NCI-H446 (cell line): ENCODE measurements at regions not wholly inside any gene's neighbourhood (a gene's known extent, or its start where the extent isn't known, plus 50 kb on each side); places are given as distances from the start of the nearest gene placed in this dataset.
"Not testable (repeated sequence)": the region's sequence is repeated elsewhere in the genome, so short reads cannot be mapped to it uniquely, and the experiment has no call there.

Experiments
- DNase-seq, 2 experiments: peaks; one replicate each; lab custom pipeline; 2025; lab: John Stamatoyannopoulos, UW

DNA sequence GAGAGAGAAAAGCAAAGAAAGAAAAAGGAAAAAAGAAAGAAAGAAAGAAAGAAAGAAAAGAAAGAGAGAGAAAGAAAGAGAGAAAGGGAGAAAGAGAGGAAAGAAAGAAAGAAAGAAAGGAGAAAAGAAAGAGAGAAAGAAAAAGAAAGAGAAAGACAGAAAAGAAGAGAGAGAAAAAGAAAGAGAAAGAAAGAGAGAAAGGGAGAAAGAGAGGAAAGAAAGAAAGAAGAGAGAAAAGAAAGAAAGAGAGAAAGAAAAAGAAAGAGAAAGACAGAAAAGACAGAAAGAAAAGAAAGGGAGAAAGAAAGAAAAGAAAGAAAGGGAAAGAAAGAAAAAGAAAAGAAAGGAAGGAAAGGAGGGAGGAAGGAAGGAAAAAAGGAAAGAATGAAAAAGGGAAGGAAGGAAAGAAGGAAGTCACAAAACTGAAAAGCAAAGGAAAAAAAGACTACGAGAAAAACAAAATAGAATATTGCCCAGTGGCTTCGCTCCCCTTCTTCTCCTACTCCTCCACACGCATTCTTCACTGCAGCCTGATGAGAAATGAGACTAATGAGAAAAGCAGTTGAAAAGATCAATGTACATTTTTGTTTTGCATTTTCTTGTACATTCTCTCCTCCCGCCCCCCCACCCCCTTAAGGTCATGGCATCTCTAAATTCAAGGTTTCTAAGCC is 170.0 kb downstream of the SOD2 start:
- no peak for DNase-seq

DNA sequence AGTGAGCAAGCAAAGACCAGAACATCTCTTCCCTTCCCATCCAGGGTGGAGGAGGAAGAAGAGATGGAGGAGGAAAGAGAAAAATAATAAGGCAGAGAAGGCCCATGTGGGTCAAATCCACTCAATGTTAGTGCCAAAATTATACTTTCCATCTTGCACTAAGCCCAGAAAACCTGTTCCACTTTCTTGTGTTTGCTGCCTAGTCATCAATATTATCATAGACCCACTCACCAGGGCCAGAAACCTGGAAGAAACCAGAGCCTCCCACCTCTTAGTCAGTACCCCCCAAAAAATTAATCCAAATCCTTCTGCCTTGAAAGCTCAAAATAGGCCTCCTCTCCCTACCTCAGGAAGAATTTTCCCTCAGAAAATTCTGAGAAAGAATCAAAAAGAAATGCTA is 171.1 kb downstream of the SOD2 start:
- DNase-seq: no peak

DNA sequence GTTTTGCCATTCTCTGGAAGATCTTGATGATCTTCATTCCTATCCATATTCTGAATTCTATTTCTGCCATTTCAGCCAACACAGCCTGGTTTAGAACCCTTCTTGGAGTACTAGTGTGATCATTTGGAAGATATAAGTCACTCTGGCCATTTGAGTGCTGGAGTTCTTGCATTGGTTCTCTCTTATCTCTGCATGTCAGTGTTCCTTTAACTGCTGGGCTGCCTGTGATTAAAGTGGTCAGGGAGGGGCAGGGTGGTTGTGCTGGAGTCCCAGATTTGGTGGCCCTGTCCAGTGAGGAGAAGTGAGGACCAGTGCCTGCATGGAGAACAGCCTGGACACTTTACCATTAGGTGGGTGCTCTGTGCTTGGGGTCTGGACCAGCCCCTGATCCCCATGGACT is 173.0 kb downstream of the SOD2 start:
- DNase-seq: no peak

DNA sequence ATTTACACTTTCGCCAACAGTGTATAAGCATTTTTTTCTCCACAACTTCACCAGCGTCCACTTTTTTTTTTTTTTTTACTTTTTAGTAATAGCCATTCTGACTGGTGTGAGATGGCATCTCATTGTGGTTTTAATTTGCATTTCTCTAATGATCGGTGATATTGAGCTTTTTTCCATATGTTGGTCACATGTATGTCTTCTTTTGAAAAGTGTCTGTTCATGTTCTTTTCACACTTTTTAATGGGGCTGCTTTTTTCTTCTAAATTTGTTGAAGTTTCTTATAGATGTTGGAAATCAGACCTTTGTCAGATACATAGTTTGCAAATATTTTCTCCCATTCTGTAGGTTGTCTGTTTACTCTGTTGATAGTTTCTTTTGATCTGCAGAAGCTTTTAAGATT is 177.2 kb downstream of the SOD2 start:
- not testable (repeated sequence) for DNase-seq

DNA sequence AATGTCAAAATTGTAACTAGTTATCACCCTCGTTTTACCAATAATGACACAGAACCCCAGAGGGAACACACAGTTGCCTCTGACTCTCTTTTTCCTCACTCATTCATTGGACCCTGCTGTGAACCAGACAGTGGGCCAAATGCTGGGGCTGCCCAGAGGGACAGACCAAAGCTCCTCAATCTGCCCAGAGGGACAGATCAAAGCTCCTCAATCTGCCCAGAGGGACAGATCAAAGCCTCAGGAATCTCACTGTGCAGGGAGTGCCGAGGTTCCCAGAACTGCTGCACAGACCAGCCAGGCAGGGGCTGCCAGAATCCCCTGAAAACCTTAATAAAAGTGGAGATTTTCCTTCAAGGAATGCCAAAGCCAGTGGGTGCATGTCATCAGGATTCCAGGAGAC is 179.1 kb downstream of the SOD2 start:
- no peak for DNase-seq

DNA sequence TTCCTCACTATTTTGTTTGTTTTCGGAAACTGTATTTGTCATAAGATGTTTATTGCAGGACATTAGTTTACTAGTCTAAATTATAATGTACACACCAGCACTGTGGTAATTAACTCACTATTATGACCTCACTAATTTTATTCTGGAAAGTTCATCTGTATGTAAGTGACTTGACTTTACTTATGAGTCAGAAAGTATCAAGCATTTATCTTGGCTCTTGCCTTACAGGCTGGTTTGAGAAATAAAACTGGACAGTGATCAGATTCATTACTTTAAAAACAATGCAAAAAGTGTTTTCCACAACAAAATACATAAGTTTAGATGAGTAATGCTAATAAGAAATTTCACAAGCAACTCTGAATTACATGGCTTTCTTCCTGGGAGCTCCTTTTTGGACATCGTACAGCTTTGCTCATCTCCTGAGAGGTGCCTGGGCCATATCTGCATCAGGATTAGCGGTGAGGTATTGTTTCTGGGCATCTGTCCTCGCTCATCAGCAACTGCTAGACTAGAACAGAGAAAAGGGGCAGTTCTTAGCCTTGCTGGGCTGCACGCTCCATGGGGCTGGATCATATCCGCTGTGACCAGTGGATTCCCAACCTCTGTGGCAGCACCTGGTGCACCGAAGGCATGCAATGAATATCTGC is 179.8 kb downstream of the SOD2 start:
- DNase-seq: no peak

DNA sequence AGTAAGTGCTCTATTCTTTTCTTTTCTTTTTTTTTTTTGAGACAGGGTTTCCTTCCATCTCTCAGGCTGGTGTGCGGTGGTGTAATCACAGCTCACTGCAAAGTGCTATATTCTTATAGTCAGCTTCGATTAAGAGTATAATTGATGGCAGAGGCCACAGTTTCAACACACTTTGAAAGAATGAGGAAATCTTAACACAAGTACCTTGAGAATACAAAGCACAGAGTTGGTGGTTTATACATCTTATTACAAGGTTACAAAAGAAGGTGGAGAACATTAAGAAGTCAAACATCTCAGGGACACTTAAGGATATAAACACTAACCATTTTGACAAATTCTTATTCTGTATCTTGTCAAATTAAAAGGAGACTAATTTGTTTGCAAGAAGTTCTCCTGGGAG is 180.5 kb downstream of the SOD2 start:
- DNase-seq: no peak

DNA sequence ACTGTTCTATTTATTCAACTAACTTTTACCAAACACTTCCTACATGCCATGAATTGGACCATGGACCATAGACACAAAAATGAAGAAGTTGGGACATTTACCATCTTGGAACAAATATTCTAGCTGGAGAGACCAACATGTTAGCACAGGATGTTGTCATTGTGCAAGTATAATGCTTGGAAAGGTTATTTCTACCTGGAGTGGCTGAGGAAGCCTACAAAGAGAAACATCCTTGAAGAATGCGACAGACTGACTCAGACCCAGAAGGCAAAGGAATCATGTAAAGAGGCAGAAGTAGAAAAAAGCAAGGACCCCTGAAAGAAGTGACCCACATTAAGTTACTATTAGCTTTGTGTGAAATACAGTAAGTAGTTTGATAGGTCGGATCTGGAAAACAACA is 180.9 kb downstream of the SOD2 start:
- no peak for DNase-seq

DNA sequence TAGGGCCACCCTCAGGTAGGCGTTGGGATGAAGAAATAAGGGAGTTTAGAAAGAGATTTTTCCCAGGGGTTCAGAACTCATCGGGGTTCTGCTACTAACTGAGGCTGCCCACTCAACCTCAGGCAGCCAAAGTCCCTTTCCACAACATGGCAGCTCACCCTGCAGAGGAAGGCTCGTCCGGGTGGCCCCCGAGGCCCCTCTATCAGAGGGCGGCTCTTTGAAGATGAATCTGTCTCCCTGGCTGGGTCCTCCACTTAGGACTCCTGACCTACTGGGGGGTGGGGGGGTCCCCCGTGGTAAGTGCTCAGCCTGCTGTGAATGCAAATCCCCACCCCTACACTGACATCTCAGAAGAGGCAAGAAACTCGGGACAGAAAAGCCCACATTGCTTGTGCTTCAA is 182.9 kb downstream of the SOD2 start:
- DNase-seq: no peak

DNA sequence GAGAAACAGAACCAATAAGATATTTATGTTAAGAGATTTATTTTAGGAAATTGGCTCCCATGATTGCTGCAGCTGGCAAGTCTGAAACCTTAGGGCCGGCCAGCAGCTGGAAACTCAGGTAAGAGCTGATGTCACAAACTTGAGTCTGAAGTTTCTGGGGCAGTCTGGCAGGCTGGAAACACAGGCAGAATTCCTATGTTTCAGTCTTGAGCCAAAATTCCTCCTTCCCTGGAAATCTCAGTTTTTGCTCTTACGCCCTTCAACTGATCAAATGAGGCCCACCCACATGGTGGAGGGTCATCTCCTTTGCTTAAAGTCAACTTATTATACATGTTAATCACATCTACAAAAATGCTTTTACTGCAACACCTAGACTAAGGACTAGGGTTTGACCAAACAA is 184.1 kb downstream of the SOD2 start:
- DNase-seq: no peak

DNA sequence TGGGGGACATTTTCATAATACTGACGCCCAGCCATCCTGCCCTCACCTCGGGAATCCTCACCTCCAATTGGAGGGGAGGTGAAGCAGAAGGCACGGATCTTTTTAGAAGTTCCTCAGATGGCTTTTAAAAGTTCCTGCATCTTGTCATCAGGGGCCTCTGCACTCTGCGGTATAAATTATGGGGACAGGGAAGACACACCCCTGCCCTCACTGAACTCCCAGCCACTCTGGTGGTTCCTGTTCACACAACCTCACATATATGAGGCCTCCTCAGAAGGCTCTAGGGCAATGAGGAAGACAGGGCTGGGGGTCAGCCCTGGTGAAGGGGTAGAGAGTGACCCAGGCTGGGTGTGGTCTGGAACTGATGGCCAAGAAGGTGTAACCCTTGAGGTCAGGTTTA is 187.0 kb downstream of the SOD2 start:
- no peak for DNase-seq

DNA sequence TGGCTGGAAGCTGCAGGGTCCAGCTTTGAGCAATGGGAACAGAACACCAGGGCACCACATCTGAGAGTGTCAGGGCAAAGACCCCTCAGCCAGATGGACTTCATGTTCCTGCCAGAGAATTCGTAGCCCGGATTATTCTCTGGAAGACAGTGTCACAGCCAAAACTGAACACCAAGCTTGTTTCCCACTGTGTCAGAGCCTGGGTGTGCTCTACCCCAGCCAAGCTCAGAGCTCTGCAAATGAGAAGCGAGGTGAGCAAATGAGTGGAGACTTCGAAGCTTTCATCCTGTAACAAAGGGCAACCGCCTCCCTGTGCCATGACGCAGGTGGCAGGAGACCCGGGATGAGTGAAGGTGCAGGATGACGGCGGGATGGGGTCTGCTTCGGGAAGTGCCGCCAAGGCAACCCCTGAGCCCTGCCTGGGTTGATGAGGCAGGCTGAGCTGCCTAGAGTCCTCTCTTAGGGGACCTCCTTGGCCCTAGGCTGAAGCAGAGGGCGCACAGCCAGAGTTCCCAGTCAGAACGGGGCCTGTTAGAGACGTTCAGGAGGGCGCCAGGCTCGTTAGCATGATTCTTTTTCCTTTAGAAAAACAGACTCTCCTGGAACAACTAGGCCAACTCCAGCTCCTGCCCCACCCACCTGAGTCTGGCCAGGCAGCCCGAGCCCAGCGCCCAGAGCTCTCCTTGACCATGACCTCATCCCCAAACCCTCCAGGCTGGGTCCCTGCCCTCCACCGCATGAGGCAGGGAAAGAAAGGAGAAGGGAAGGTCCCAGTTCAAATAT is 187.7 kb downstream of the SOD2 start:
- DNase-seq: no peak

DNA sequence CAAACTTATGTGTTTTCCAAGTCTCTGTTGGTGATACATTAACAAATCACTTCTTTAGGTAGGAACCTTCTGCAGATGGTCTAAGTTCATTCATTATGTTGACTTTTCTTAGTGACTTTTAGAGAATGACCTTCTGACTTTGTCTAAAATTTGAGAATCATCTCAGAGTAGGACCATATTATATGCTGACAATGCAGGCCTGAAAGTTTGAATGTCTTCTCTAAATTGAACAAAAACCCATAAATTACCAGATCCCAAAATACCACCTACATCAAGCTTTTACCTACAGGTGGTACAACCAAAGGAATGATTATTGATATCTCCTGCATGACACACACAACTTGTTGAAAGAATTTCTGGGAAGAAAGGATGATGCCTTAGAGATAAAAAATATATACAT is 191.5 kb downstream of the SOD2 start:
- no peak for DNase-seq

DNA sequence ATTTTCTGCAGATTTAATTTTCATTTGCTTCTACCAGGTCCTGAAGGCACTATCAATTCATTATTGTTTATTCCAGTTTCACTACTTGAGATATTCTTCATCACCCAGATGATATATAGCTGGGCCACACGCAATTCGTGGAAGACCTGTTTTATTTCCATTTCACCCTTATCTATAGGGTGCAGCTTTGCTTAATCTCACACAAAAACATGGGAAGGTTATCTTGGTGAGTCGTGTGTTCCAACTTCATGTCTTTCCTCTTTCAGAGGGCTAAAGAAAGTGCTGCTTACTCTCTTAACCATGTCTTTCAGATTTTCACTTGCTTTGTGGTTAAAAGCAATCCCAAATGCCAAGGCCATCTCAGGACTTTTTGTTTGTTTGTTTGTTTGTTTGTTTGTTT is 194.0 kb downstream of the SOD2 start:
- no peak for DNase-seq

DNA sequence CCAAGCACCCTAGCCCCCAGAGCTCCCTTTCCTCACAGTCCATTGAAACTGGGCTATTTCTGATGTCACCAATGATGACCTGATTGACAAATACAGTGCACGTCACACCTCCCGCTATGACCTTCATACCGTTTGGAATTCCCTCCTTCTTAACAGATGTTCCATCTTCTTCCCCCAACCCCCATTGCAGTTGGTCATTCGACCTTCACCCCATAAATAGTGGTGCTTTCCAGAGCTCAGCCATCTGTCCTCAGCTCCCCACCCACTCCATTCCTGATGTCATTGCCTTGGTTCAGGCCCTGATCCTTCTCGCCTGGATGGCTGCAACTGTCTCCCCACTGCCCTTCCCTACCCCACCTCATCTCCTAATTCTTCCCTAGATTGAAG is 198.5 kb downstream of the SOD2 start:
- DNase-seq: no peak

DNA sequence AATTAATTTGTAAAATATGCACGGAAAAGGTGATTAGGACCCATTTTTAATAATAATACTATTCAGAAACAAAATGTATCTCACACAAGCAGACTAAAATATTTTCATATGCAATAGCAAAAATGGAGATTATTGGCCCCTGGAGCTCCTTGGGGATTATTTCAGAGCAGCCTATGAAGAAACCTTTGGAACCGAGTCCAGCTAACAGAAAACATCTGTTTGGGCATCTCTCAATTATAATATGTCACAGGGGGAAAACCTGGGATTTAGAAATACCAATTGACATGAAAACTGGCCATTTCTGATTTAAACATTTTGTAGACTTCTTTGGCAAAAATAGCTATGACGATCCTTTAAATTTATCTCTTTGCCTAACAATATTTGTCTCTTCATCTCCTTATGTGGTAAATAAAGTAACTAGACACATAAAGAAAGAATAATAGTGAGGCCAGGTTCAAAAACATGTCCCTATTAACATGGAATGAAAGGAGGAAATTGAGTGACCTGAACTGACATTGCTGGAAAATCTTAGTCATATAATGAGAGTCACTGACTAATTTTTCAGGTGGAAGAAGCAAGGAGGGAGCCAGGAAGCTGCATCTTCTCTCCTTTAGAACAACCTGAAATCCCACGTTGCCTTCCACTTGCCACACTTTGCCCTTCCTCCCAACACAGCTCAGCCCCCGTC is 199.0 kb downstream of the SOD2 start:
- no peak for DNase-seq

DNA sequence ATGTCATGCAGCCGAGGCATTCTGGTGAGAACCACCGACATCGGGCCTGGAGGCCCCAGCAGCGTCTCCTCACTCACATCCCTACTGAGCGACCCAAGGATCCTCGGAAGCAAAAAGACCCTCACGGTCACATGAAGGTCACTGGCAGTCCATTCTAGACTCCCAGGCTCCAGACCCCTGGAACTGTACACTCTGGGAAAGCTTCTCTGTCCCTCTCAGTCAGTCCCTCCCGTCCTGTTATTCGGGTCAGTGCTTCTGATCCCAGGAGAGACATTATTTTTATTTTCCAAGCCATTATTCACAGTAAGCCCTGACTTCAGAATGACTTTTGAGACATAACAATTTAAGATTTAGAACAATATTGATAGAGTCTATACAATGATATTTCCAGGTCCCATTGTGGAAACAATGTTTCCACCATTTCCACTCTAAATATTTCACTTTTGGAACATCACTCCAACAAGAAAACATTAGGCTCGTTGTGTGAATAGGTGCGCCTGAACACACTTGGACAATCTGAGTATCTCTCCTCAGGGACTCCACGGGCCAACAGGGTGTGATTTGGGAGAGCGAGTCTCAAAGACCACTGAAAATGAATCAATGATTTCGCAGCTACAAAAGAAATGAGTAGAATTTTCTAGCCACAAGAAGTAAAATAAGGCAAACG is 199.7 kb downstream of the SOD2 start:
- DNase-seq: no peak

DNA sequence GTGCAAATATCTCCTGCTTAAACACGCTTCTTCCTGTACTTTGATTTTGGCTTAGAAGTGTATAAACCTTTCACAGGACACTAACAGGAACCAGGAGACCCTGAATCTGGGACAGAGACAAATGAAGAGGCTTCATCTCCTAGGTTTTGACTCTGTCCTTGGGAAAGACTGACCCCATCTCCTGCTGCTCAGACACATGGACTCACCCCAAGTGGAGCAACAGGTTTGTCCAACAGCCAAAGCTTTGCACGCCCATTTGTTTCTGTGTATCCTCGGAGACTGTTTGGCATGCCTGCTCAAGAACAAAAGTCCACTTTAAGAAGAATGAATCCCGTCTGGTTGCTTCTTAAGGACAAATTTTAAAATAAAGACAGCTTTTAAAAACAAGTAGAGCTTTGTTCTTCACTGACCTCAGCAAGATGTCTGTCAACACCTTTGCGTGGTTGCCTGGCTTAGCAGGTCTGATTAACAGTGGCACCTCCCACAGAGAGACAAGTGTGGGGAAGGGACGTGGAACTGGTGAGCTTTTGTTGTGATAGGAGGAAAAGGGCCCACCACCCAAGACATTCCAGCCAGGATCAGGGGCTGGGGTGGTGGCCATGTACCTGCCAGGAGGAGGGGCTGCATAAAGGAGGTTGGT is 202.6 kb downstream of the SOD2 start:
- DNase-seq: no peak

DNA sequence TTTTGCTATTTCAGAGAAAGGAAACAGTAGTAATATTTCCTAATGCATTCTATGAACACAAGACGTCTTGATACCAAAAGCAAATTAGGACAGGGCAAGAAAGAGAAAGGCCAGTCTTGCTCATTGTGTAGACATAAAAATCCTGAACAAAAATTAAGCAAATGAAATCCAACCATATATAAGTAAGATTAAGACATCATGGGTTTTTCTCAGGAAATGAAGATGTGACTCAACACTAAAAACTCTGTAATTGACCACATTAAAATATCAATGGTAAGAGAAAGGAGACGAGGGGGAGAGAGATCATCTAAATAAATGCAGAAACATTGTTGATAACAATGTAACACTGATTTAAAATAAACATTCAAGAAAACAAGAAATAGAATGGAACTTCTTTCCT is 205.4 kb downstream of the SOD2 start:
- DNase-seq: no peak

DNA sequence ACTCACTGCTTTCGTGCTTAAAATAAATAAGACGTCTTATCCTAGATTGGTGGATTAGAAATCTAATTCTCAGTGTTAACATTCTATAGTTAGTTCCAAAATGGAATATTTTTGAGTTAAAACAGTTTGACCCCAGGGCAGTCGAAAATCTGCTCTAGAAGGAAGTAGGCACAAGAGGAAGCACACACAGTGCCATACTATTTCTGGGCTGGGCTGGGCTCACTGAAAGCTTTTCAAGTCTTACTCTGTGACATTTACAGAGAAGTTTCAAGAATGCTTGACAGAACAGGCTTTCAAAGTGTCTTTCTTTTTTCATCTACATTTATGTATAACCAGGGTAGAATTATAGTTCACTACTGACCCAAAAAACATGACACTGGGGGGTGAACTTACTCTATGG is 209.8 kb downstream of the SOD2 start:
- DNase-seq: no peak

DNA sequence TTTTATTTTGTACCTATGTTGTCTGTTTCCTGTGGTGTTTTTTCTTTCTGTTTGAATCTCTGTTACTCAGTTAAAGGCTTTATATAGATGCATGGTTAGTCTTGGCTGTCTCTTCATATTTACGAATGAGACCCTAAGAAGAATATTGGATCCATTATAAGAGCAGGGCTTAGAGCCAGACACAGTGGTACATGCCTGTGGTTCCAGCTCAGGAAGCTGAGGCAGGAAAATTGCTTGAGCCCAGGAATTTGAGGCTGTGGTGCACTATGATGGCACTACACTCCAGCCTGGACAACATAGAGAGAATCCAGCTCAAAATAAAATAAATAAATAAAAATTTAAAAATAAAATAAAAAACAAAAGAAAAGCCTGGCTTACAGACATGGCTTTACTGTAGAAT is 211.1 kb downstream of the SOD2 start:
- no peak for DNase-seq

DNA sequence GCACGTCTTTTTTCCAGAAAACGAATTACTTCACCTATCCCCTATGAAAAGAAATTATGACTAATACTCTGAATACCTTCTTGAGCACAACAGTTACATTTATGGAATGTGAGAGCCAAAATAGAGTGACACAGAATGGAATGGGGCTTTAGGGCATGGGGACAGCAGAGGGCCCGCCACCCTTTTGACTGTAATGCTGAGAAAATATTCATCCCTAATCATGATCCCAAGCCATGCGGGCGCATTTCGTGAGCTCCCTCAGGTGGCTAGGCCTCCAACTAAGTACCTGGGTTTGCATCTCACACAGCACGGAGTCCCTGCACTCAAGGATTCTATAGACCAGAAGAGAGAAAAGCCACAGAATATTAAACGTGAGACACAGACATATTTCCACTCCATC is 212.6 kb downstream of the SOD2 start:
- no peak for DNase-seq
